Esophagus mucosa (tissue), 1 donor: ENCODE measurements at regions not wholly inside any gene's neighbourhood (a gene's known extent, or its start where the extent isn't known, plus 50 kb on each side); places are given as distances from the start of the nearest gene placed in this dataset.
A peak's percentile ranks its signal among the peaks of the same experiment; 100 is the strongest.

Experiments
- ATAC-seq: fragments of 200-7000 bp; cut with Tn5 transposase; one replicate; pipeline ENCODE4 v1.9.1; 2020
- donor health status: DM: yes; HTN: yes; CAD: no.

DNA sequence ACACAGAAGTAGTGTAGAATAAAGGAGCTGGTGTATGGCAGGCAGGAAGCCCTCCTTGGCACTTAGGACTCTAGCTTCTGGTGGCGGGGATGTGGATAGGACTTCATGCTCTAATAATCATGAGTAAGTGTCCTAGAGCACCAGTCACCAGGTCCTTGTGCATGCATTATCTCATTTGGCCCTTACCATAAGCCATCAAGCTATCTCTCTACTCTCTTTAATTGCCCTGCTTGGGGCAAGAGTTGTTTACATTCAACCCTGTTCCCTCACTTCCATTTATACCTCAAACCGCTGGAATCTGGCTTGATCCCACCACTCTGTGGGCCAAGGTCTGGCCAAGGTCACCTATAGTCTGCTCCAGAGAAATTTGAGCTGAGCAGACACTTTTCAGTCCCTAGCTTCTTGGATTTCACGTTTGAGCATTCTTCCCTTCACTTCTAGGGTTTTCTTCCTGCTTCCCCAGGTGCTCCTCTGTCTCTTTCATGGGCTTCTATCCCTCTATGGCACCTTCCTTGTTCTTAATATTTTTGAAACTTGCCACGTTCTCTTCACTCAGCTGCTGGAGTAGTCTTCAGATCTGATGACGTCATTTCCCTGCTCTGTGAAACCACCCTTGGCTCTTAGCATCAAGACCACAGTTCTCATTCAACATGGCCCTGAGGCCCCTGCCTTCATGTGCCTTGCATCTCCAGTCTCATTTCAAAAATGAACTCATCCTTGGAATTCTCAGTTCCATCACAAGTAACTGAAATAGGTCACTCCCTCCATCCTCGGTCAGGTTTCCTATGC, 94.9 kb upstream of the GATA6 start:
- ATAC-seq = no peak

DNA sequence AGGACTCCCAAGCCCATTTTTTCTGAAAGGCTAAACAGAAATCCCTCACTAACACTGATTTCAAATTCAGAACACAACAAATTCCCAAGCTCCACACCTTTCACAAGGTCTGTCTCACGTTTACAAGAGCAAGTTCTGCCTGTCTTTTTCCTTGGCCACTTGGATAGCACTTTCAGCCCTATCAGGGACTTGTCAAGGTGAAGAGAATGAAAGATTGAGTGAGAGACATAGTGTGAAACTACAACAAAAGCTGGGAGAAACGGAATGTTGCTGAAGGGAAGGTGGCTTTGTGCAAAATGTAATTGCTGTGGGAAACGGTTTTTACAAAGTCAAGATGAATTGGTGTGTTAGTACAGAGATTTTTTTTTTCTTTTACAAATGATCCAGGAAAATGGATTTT, 89.4 kb upstream of the GATA6 start:
- no peak for ATAC-seq

- no peak for ATAC-seq
These were observed 87.0 kb upstream of the GATA6 start for GRCh38 chr18:22082408-22082807.

- no peak for ATAC-seq
These were observed 84.8 kb upstream of the GATA6 start for GRCh38 chr18:22084547-22084946.

DNA sequence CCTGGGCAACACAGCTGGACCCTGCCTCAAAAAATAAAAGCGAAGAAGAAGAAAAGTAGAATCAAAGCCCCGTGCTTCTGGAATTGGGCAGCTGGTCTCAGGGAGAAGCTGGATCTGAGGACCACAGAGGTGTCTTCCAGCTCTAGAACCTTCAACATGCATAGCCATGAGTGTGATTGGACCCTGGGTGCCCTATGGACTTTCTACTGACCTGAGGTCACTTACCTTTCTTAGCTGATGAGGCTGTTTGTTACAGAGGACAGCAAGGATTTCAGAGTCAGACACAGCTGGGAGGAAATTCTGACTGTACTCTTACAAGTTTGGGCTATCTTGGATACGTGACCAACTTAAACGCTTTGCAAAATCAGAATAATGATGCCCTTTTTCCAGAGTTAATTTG, 82.4 kb upstream of the GATA6 start:
- ATAC-seq = no peak

DNA sequence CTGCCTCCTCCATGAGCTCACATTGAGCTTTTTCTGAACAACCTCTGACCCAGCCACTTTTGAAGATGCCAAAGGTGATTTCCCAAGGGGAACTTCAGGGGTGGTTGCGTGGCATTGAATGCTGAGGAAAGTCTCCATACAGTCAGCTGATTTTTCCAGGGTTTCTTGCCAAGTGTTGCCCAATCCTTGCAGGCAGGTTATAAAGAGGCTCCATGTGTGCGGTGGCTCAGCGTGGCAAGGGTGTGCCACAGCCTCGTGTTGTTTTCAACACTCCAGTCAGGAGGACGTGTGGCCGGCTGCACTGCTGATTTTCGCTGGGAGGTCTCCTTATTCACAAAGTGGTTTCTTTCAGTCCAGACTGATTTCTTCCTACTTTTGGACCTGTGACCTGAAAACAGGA, 81.4 kb upstream of the GATA6 start:
- peak; percentile 78 for ATAC-seq

DNA sequence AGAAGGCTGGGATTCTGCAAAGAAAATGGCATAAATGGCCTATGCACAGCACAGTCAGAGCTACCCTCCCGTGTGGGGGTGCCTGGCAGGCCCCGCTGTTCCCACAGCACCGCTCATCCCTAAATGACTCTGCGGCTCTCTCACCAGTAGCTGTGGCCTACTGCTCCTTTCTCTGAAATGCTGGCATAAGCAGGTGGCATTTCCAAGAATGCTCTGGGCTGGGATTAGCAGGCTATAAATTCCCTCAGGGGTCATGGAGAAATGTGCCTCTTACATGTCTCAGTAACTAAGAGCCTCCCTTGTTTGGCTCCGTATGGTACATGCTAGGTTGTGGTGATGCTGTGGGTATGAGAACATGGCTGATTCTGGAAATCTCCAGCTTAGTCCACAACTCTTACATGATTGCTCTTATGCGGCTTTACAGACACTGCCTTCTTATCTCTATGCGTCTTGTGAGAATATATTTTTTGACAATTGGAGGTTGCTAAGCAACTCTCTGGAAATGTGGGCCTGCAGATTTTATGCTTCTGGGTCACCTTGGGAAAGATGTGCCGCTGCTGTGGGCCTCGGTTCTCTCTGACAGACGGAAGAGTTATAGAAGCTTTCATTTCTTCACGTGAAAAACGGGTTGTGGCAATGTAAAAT, 80.3 kb upstream of the GATA6 start:
- no peak for ATAC-seq

GRCh38 chr18:22091341-22091740, 78.0 kb upstream of the GATA6 start:
- ATAC-seq = no peak

DNA sequence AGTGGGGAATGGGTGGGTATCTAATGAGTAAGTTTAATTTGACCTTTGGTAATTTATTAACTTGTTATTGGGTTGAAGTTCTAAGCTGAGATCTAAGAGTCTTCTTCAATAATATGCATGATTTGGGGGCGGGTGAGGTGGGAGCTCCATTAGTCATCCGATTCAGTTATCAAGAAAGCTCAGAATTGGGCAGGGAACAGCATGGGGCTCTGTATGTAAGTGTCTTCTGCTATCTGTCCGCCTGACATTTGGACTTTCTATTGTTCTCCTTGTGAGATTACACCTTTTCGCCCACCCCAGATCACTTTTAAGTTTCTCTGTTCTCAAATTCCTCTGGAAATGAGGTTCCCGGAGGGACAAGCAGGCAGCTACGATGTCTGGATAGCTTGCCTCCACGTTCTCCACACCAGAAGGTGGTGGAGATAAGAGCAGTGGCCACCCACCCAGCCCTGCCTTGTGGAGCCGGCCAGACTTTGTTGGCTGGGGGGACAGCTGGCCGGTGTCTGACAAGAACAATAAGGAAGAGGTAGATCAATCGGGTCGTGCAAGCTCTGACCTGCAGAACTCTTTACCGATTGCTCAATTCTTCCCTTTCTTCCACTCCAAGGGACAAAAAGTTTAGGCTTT, 75.5 kb upstream of the GATA6 start:
- ATAC-seq = no peak

GRCh38 chr18:22094358-22094734, 75.0 kb upstream of the GATA6 start:
- no peak for ATAC-seq

GRCh38 chr18:22098563-22098989, 70.8 kb upstream of the GATA6 start:
- ATAC-seq = no peak

GRCh38 chr18:22099925-22100324, 69.5 kb upstream of the GATA6 start:
- ATAC-seq = no peak

- no peak for ATAC-seq
These were observed 67.7 kb upstream of the GATA6 start for GRCh38 chr18:22101731-22102130.

DNA sequence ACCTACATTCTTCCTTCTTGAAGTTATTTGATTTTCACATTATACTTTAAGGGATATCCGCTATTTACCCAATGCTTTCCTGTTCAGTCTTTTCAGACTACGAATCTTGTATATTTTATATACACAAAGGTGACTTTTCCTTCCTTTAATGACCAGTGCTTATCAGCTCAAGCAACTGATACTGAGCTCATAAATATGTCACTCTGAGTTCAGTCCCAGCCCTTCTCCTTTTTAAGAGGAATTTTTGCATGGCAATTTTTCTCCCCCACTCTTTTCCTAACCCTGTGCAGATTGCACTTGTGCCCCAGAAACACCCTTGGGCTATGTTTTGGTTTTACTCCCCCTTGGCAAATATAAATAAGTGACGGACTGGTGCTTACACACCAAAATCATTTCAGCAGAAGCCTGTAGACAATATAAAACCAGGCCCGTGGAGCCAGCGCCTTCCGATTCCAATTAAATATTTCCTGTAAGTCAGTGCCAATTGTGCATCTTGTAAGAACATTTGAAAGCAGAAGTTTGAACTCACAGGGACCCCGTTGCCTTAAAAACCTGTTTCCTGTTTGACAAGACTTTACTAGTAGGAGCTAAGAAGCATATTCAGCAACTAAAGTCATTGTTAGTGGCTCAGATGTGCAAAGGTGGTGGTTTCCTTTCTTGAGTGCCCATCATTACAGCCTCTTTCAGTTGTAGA, 66.3 kb upstream of the GATA6 start:
- no peak for ATAC-seq

- no peak for ATAC-seq
These were observed 65.8 kb upstream of the GATA6 start for GRCh38 chr18:22103647-22104031.

GRCh38 chr18:22106536-22107292, 62.7 kb upstream of the GATA6 start:
- no peak for ATAC-seq

DNA sequence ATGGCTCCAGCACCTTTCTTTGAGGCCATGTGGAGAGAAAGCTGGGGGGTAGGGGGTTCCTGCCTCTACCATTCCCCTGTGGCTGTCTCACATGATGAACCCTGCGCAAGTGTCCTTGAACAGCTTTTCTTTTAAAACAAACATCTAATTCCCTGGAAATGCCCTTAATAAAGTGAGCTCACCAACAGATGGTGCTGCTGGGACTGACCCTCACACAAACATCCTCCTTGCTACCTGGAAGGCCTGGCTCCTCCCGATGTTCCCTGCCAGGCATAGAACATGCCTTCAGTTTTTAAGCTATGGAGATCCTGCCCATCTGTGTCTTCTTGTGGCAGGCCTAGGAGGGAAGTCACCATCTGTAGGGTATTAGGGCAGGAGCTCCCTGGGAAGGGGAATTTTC, 60.7 kb upstream of the GATA6 start:
- ATAC-seq = no peak

DNA sequence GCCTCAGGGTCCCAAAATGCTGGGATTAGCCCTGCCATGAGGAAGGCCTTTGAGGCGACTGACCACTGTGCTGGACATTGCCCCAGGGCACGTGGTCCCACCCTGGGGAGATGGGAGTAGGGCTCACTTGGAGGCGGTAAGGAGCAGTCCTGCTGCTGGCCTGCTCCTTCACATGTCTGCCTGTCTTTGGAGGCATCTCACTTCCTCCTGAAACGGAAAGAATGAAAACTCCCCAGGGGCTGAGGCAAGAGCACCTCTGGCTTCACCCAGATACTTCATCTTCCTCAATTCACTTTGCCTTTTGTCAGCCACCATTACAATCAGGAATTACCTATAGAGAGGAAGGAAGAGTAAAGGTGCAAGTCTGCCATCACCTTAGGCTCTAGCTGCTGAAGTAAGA, 59.9 kb upstream of the GATA6 start:
- no peak for ATAC-seq

DNA sequence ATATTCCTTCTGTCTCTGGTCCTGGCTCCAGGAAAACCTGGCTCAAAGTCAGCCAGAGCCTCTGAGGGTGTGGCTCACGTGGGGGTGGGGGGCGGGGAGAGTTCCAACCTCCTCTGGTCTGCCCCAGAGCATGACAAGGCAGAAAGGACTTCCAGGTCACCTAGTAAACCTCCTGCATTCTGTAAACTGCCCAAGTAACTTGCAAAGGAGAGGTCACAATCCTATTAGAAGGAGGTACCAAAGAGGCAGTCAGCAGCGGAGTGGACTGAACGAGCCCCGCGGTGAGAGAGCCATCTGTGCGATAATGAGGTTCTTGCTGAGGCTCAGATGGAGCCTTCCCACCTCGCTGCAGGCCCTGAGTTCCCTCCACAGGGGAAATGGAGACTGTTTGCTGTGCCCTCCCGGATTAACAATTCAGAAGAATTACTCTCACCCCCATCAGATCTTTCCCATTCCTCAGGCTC, 58.9 kb upstream of the GATA6 start:
- ATAC-seq = no peak

- ATAC-seq = no peak
These were observed 57.2 kb upstream of the GATA6 start for GRCh38 chr18:22112215-22112614.

GRCh38 chr18:22113144-22113844, 56.1 kb upstream of the GATA6 start:
- no peak for ATAC-seq
